Natural killer cell (primary cell): ENCODE measurements at regions not wholly inside any gene's neighbourhood (a gene's known extent, or its start where the extent isn't known, plus 50 kb on each side); places are given as distances from the start of the nearest gene placed in this dataset.

Experiments
- ATAC-seq, 3 donors: fragments of 150-1000 bp in 2 of 3; fragments of 200-7000 bp in 1 of 3; cut with Tn5 transposase; 1 replicate in 1 of 3; 2 replicates in 2 of 3; pipeline ENCODE4 v1.10.0; 2021; ENCODE audit warnings: mild to moderate bottlenecking in 2 of 3, moderate library complexity in 2 of 3
- DNase-seq, 2 donors: peaks; one replicate each; pipeline versions ENCODE4 v3.0.0 to v3.0.0-alpha.2; 2013 to 2021; ENCODE audit warnings: mixed read lengths in 1 of 2
- H3K27ac ChIP-seq: one replicate; pipeline ENCODE4 v1.5.1; 2013; ENCODE audit warnings: mild to moderate bottlenecking, low read length
- H3K27me3 ChIP-seq: one replicate; pipeline ENCODE4 v1.6.1; 2013; ENCODE audit warnings: low read length; ENCODE audit not compliant: control insufficient read depth, insufficient read depth
- H3K36me3 ChIP-seq: one replicate; pipeline ENCODE4 v1.6.1; 2013; ENCODE audit warnings: low read length; ENCODE audit not compliant: control insufficient read depth, insufficient read depth
- H3K4me1 ChIP-seq: one replicate; pipeline ENCODE4 v1.6.1; 2013; ENCODE audit warnings: low read length; ENCODE audit not compliant: control insufficient read depth, insufficient read depth
- H3K4me3 ChIP-seq: one replicate; pipeline ENCODE4 v1.5.1; 2013; ENCODE audit warnings: low read length
- H3K9me3 ChIP-seq: one replicate; pipeline ENCODE4 v1.6.1; 2013; ENCODE audit warnings: low read length; ENCODE audit not compliant: control insufficient read depth, insufficient read depth
- H3K27ac Mint-ChIP-seq, 2 donors: one replicate each; pipeline ENCODE4 v1.8.0; 2022; ENCODE audit warnings: mild to moderate bottlenecking in 2 of 2, mixed read lengths in 2 of 2, moderate library complexity in 1 of 2
- H3K27me3 Mint-ChIP-seq, 2 donors: one replicate each; pipeline ENCODE4 v1.8.0; 2022; ENCODE audit warnings: low read depth in 2 of 2, mixed read lengths in 2 of 2
- H3K36me3 Mint-ChIP-seq: one replicate; pipeline ENCODE4 v1.8.0; 2022; ENCODE audit warnings: mixed read lengths
- H3K4me1 Mint-ChIP-seq, 2 donors: one replicate each; pipeline ENCODE4 v1.8.0; 2022; ENCODE audit warnings: mixed read lengths in 2 of 2
- H3K4me3 Mint-ChIP-seq: one replicate; pipeline ENCODE4 v1.8.0; 2022; ENCODE audit warnings: mild to moderate bottlenecking, moderate library complexity, mixed read lengths
- H3K9me3 Mint-ChIP-seq, 2 donors: one replicate each; pipeline ENCODE4 v1.8.0; 2022; ENCODE audit warnings: mixed read lengths in 2 of 2
- WGBS: methylation state at CpG from one replicate; pipeline ENCODE4 v1.1.7; 2013; ENCODE audit warnings: missing lambda C conversion rate; ENCODE audit not compliant: insufficient coverage; 5-methylcytosine and 5-hydroxymethylcytosine counted together
- intact Hi-C: fragments of 100-400 bp; cut with micrococcal nuclease; formaldehyde crosslinking; loops from one replicate; pipeline ENCODE4 v1.14.2; 2022
- TF ChIP-seq, protein P1 (sequence below): fragments of 200-600 bp; IDR thresholded peaks from one replicate; pipeline ENCODE4 v1.8.0; 2022; ENCODE audit warnings: antibody characterized with exemption

DNA sequence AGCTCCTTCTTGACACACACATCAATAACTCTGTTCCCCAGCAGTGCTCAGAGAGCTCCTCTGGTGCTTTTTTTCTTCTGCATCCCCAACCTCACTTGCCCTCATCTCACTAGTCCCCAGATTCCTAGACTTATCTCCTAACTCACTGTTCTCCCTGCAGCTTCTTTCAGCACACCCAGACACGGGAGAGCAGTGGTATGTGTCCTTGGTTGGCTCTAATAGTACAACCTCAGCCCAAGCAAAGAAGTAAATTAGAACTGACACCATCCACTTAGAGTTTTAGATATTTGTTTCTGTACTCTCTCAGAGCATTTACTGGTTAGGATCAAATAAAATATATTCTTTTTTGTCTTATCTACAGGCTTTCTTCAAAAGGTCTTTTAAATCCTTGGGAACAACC lies 201.4 kb upstream of the SNX7 start:
- ATAC-seq, result no peak
- Mint-ChIP-seq H3K9me3 (no peaks in the 10 kb centered on the region), H3K27ac (no peak overlapping the region), H3K27me3 (peaks cover 10 to 28% of the 10 kb centered on the region in 2 donors), H3K4me1 (no peaks in the 10 kb centered on the region), H3K36me3 (no peaks in the 10 kb centered on the region), H3K4me3 (no peak overlapping the region)
- Histone ChIP-seq H3K27ac (no peak overlapping the region), H3K27me3 (no peaks in the 10 kb centered on the region), H3K4me3 (no peak overlapping the region), H3K4me1 (no peaks in the 10 kb centered on the region), H3K36me3 (no peaks in the 10 kb centered on the region), H3K9me3 (no peaks in the 10 kb centered on the region)
- intact Hi-C loops, result no loop called here
- 67% methylated on average over 1 of the region's 1 CpG for WGBS
- no peak for DNase-seq
- TF ChIP-seq, protein P1, sequence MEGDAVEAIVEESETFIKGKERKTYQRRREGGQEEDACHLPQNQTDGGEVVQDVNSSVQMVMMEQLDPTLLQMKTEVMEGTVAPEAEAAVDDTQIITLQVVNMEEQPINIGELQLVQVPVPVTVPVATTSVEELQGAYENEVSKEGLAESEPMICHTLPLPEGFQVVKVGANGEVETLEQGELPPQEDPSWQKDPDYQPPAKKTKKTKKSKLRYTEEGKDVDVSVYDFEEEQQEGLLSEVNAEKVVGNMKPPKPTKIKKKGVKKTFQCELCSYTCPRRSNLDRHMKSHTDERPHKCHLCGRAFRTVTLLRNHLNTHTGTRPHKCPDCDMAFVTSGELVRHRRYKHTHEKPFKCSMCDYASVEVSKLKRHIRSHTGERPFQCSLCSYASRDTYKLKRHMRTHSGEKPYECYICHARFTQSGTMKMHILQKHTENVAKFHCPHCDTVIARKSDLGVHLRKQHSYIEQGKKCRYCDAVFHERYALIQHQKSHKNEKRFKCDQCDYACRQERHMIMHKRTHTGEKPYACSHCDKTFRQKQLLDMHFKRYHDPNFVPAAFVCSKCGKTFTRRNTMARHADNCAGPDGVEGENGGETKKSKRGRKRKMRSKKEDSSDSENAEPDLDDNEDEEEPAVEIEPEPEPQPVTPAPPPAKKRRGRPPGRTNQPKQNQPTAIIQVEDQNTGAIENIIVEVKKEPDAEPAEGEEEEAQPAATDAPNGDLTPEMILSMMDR, result no peak

DNA sequence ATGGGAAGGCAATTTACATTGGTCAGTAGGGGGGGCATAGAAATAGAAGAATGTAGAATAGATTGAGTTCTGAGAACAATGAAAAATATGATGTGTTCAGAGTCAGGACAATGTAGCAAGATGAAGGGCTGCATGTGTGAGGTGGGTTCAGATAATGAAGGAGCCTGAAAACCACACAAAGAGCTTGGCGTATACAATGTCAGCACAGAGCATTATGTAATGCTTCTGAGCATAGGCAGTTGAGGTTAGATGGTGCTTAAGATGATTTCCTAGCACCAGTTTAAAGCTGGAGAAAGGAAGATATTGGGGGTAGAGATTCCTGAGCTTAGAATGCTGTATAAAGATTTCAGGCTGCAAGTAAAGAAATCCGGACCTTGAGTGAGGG lies 202.0 kb upstream of the SNX7 start:
- WGBS, result 82% methylated on average over 2 of the region's 2 CpGs

DNA sequence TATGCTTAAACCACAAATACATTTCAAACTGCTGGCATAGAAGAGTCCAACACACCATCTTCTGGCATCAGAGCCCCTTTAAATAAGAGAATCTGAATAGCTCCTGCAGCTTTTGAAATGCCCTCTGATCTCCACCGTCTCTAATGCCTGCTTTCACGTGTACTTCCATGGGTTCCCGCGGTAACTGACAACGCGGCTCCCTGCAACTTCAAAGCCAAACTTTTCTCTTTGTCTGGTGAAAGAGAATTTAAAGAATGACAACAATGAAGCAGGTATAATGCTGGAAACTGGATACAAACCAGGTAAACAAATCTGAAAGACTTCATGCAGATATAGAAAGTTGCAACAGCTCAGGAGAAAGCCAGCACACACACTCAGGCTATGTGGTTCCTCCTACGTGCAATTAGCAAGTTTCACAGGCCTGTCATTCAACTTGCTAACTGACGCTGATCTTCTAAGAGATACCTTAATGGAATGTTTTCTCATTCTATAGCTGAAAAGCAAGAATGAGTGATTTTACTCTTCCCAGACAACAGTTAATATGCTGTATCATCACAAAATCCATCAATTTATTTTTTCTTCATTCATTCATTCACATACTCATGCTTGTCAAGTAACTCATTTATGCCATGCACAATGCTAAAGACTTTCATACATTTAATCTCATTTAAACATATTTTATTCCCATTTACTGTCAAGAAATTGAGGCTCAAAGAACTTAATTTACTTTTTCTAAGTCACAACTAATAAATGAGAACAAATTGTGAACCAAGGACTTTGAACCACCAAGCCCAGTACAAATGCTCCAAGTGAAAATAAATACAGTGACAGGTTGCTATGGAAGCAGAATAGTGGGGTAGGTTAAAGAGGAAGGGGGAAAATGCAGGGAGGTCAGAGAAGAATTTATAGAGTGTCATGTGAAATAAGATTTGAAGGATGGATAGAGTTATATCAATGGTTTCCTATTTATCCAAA lies 202.7 kb upstream of the SNX7 start:
- no peaks in the 10 kb centered on the region for H3K9me3 Mint-ChIP-seq
- H3K4me3 ChIP-seq, result no peak overlapping the region
- H3K4me1 Mint-ChIP-seq, result no peaks in the 10 kb centered on the region
- no peaks in the 10 kb centered on the region for H3K27me3 ChIP-seq
- H3K27ac ChIP-seq, result no peak overlapping the region
- no peaks in the 10 kb centered on the region for H3K4me1 ChIP-seq
- no peaks in the 10 kb centered on the region for H3K36me3 ChIP-seq
- 67% methylated on average over 8 of the region's 8 CpGs for WGBS
- TF ChIP-seq, protein P1, result no peak
- H3K36me3 Mint-ChIP-seq, result no peaks in the 10 kb centered on the region
- peaks cover 10 to 39% of the 10 kb centered on the region in 2 donors for H3K27me3 Mint-ChIP-seq
- no peak overlapping the region for H3K4me3 Mint-ChIP-seq
- intact Hi-C loops, result no loop called here
- no peak for ATAC-seq
- DNase-seq, result no peak
- H3K27ac Mint-ChIP-seq, result no peak overlapping the region
- H3K9me3 ChIP-seq, result no peaks in the 10 kb centered on the region

More for the DNA sequence above, 202.0 kb upstream of the SNX7 start:
- H3K27me3 ChIP-seq, result no peaks in the 10 kb centered on the region
- Mint-ChIP-seq H3K27me3 (peaks cover 10 to 34% of the 10 kb centered on the region in 2 donors), H3K9me3 (no peaks in the 10 kb centered on the region), H3K4me3 (no peak overlapping the region), H3K36me3 (no peaks in the 10 kb centered on the region), H3K4me1 (no peaks in the 10 kb centered on the region), H3K27ac (no peak overlapping the region)
- ATAC-seq, result no peak
- TF ChIP-seq, protein P1, result no peak
- no peaks in the 10 kb centered on the region for H3K4me1 ChIP-seq
- no peaks in the 10 kb centered on the region for H3K36me3 ChIP-seq
- no peaks in the 10 kb centered on the region for H3K9me3 ChIP-seq
- no peak overlapping the region for H3K4me3 ChIP-seq
- H3K27ac ChIP-seq, result no peak overlapping the region
- intact Hi-C loops, result no loop called here
- no peak for DNase-seq
